Suppressor macrophage treated with lipopolysaccharide for 1 hour (primary cell): ENCODE measurements at regions not wholly inside any gene's neighbourhood (a gene's known extent, or its start where the extent isn't known, plus 50 kb on each side); places are given as distances from the start of the nearest gene placed in this dataset.
"Not testable (repeated sequence)": the region's sequence is repeated elsewhere in the genome, so short reads cannot be mapped to it uniquely, and the experiment has no call there.

ENCODE experiments used
- DNase-seq, 3 donors: peaks; one replicate each; pipeline ENCODE4 v3.0.0-alpha.2; 2020 to 2022

- DNase-seq, result no peak
Observed at GRCh38 chr2:149899390-149899789, 311.8 kb upstream of the MMADHC start.

- no peak for DNase-seq
Observed at GRCh38 chr2:149894760-149895159, 307.2 kb upstream of the MMADHC start.

- no peak for DNase-seq
Observed at GRCh38 chr2:149894226-149894625, 306.7 kb upstream of the MMADHC start.

GRCh38 chr2:149892563-149892962 is 305.0 kb upstream of the MMADHC start:
- no peak for DNase-seq

GRCh38 chr2:149885946-149886345 is 298.4 kb upstream of the MMADHC start:
- no peak for DNase-seq

GRCh38 chr2:149885468-149885867 is 297.9 kb upstream of the MMADHC start:
- DNase-seq, result no peak

GRCh38 chr2:149884871-149885270 is 297.3 kb upstream of the MMADHC start:
- DNase-seq, result no peak

GRCh38 chr2:149877913-149878312 is 290.3 kb upstream of the MMADHC start:
- DNase-seq, result no peak

- DNase-seq, result no peak
Observed at GRCh38 chr2:149877074-149877473, 289.5 kb upstream of the MMADHC start.

- DNase-seq, result no peak
Observed at GRCh38 chr2:149873936-149874335, 286.4 kb upstream of the MMADHC start.

- no peak for DNase-seq
Observed at GRCh38 chr2:149872638-149873150, 285.1 kb upstream of the MMADHC start.

- no peak for DNase-seq
Observed at GRCh38 chr2:149872041-149872440, 284.5 kb upstream of the MMADHC start.

GRCh38 chr2:149871091-149871885 is 283.7 kb upstream of the MMADHC start:
- DNase-seq, result no peak

- DNase-seq, result no peak
Observed at GRCh38 chr2:149863227-149863626, 275.7 kb upstream of the MMADHC start.

GRCh38 chr2:149861034-149861433 is 273.5 kb upstream of the MMADHC start:
- DNase-seq, result peak in 1 of 3 donors; percentile 44

- no peak for DNase-seq
Observed at GRCh38 chr2:149860276-149860921, 272.8 kb upstream of the MMADHC start.

- peak; percentile 29 to 89 (median 42) for DNase-seq
Observed at GRCh38 chr2:149858901-149859634, 271.5 kb upstream of the MMADHC start.

GRCh38 chr2:149858216-149858615 is 270.6 kb upstream of the MMADHC start:
- DNase-seq, result no peak

- DNase-seq, result peak in 1 of 3 donors; percentile 35
Observed at GRCh38 chr2:149857344-149857743, 269.8 kb upstream of the MMADHC start.

- DNase-seq, result not testable (repeated sequence)
Observed at GRCh38 chr2:149855859-149856258, 268.3 kb upstream of the MMADHC start.

GRCh38 chr2:149849591-149849990 is 262.0 kb upstream of the MMADHC start:
- no peak for DNase-seq

GRCh38 chr2:149849136-149849535 is 261.6 kb upstream of the MMADHC start:
- peak in 2 of 3 donors; percentile 18 to 70 for DNase-seq

- no peak for DNase-seq
Observed at GRCh38 chr2:149841396-149841795, 253.8 kb upstream of the MMADHC start.
